GM12873 (cell line): ENCODE measurements at regions not wholly inside any gene's neighbourhood (a gene's known extent, or its start where the extent isn't known, plus 50 kb on each side); places are given as distances from the start of the nearest gene placed in this dataset.

Experiments
- CTCF ChIP-seq: IDR thresholded peaks from 2 replicates; pipeline ENCODE4 v1.5.1; 2012; ENCODE audit warnings: low read depth, mild to moderate bottlenecking, moderate library complexity, low read length, control low read depth; ENCODE audit not compliant: insufficient read depth; ENCODE audit errors: missing control alignments

- TF ChIP-seq CTCF: no peak
These were observed 67.4 kb downstream of the ARRDC3 start for GRCh38 chr5:91315701-91316100.

GRCh38 chr5:91313757-91314673 lies 69.1 kb downstream of the ARRDC3 start:
- TF ChIP-seq CTCF: no peak

- TF ChIP-seq CTCF: no peak
These were observed 70.4 kb downstream of the ARRDC3 start for GRCh38 chr5:91312698-91313097.

- no peak for TF ChIP-seq CTCF
These were observed 71.2 kb downstream of the ARRDC3 start for GRCh38 chr5:91311697-91312501.

- TF ChIP-seq CTCF: no peak
These were observed 71.9 kb downstream of the ARRDC3 start for GRCh38 chr5:91311168-91311696.

- no peak for TF ChIP-seq CTCF
These were observed 76.1 kb downstream of the ARRDC3 start for GRCh38 chr5:91307048-91307447.

GRCh38 chr5:91306497-91306896 lies 76.6 kb downstream of the ARRDC3 start:
- no peak for TF ChIP-seq CTCF
